ENCODE measurements at regions not wholly inside any gene's neighbourhood (a gene's known extent, or its start where the extent isn't known, plus 50 kb on each side); places are given as distances from the start of the nearest gene placed in this dataset.
"Not testable (repeated sequence)": the region's sequence is repeated elsewhere in the genome, so short reads cannot be mapped to it uniquely, and the experiment has no call there.

GRCh38 chr2:77834360-77835002, 312.3 kb upstream of the LRRTM4 start:
- DNase-seq (ENCODE audit: low spot score): no peak

- no peak for DNase-seq (ENCODE audit: low spot score)
Measured at GRCh38 chr2:77838441-77838840, 316.3 kb upstream of the LRRTM4 start.

- no peak for DNase-seq (ENCODE audit: low spot score)
Measured at GRCh38 chr2:77839102-77839501, 316.9 kb upstream of the LRRTM4 start.

- DNase-seq (ENCODE audit: low spot score): no peak
Measured at GRCh38 chr2:77862120-77862519, 339.9 kb upstream of the LRRTM4 start.

GRCh38 chr2:77864426-77864825, 342.2 kb upstream of the LRRTM4 start:
- no peak for DNase-seq (ENCODE audit: low spot score)

- DNase-seq (ENCODE audit: low spot score): no peak
Measured at GRCh38 chr2:77866661-77867060, 344.5 kb upstream of the LRRTM4 start.

GRCh38 chr2:77867146-77867545, 345.0 kb upstream of the LRRTM4 start:
- no peak for DNase-seq (ENCODE audit: low spot score)

GRCh38 chr2:77873506-77873905, 351.3 kb upstream of the LRRTM4 start:
- no peak for DNase-seq (ENCODE audit: low spot score)

GRCh38 chr2:77900211-77900610, 378.0 kb upstream of the LRRTM4 start:
- DNase-seq (ENCODE audit: low spot score): not testable (repeated sequence)

- DNase-seq (ENCODE audit: low spot score): no peak
Measured at GRCh38 chr2:77910136-77910535, 388.0 kb upstream of the LRRTM4 start.

- DNase-seq (ENCODE audit: low spot score): no peak
Measured at GRCh38 chr2:77920838-77921366, 398.7 kb upstream of the LRRTM4 start.

GRCh38 chr2:77922567-77922966, 400.4 kb upstream of the LRRTM4 start:
- no peak for DNase-seq (ENCODE audit: low spot score)

GRCh38 chr2:77937366-77937765, 415.2 kb upstream of the LRRTM4 start:
- DNase-seq (ENCODE audit: low spot score): no peak

GRCh38 chr2:77938462-77938861, 416.3 kb upstream of the LRRTM4 start:
- no peak for DNase-seq (ENCODE audit: low spot score)

GRCh38 chr2:77939370-77939769, 417.2 kb upstream of the LRRTM4 start:
- DNase-seq (ENCODE audit: low spot score): no peak

- DNase-seq (ENCODE audit: low spot score): no peak
Measured at GRCh38 chr2:77939801-77940200, 417.6 kb upstream of the LRRTM4 start.

GRCh38 chr2:77954931-77955330, 432.8 kb upstream of the LRRTM4 start:
- no peak for DNase-seq (ENCODE audit: low spot score)

GRCh38 chr2:77962943-77963342, 440.8 kb upstream of the LRRTM4 start:
- no peak for DNase-seq (ENCODE audit: low spot score)

- DNase-seq (ENCODE audit: low spot score): no peak
Measured at GRCh38 chr2:77977471-77978063, 455.4 kb upstream of the LRRTM4 start.

GRCh38 chr2:77995161-77995560, 473.0 kb upstream of the LRRTM4 start:
- no peak for DNase-seq (ENCODE audit: low spot score)

- no peak for DNase-seq (ENCODE audit: low spot score)
Measured at GRCh38 chr2:77999376-77999775, 477.2 kb upstream of the LRRTM4 start.

GRCh38 chr2:78009289-78009688, 487.1 kb upstream of the LRRTM4 start:
- DNase-seq (ENCODE audit: low spot score): no peak

- no peak for DNase-seq (ENCODE audit: low spot score)
Measured at GRCh38 chr2:78011251-78011650, 489.1 kb upstream of the LRRTM4 start.

- DNase-seq (ENCODE audit: low spot score): no peak
Measured at GRCh38 chr2:78020491-78020890, 498.3 kb upstream of the LRRTM4 start.

All from SW480 (cell line).